Lower lobe of right lung (tissue), 2 donors: ENCODE measurements at regions not wholly inside any gene's neighbourhood (a gene's known extent, or its start where the extent isn't known, plus 50 kb on each side); places are given as distances from the start of the nearest gene placed in this dataset.

ENCODE experiments used
- ATAC-seq, 2 donors: fragments of 200-7000 bp; cut with Tn5 transposase; one replicate each; pipeline ENCODE4 v1.9.1; 2020 to 2022; ENCODE audit warnings: mild to moderate bottlenecking in 2 of 2, moderate library complexity in 2 of 2
- DNase-seq: peaks from one replicate; pipeline ENCODE4 v3.0.0-alpha.2; 2020
- H3K27ac ChIP-seq: fragments of 200-600 bp; one replicate; pipeline ENCODE4 v1.8.0; 2022
- H3K27me3 ChIP-seq: fragments of 200-600 bp; one replicate; pipeline ENCODE4 v1.8.0; 2022; ENCODE audit warnings: low read depth
- H3K36me3 ChIP-seq: fragments of 200-600 bp; one replicate; pipeline ENCODE4 v1.8.0; 2022; ENCODE audit warnings: mild to moderate bottlenecking
- H3K4me1 ChIP-seq: fragments of 200-600 bp; one replicate; pipeline ENCODE4 v1.8.0; 2022
- H3K4me3 ChIP-seq: fragments of 200-600 bp; one replicate; pipeline ENCODE4 v1.8.0; 2022; ENCODE audit warnings: mild to moderate bottlenecking
- H3K9me3 ChIP-seq: fragments of 200-600 bp; one replicate; pipeline ENCODE4 v1.8.0; 2022
- intact Hi-C: fragments of 100-400 bp; cut with DNase I; formaldehyde crosslinking; loops from one replicate; pipeline ENCODE4 v1.11.0; 2022
- TF ChIP-seq, protein P1 (sequence below): fragments of 200-600 bp; IDR thresholded peaks from one replicate; pipeline ENCODE4 v1.8.0; 2022; ENCODE audit warnings: antibody characterized with exemption, mild to moderate bottlenecking
- donor health status: DM: no; HTN: yes; CAD: no; lungs with severe emphysema.

- TF ChIP-seq, protein P1, sequence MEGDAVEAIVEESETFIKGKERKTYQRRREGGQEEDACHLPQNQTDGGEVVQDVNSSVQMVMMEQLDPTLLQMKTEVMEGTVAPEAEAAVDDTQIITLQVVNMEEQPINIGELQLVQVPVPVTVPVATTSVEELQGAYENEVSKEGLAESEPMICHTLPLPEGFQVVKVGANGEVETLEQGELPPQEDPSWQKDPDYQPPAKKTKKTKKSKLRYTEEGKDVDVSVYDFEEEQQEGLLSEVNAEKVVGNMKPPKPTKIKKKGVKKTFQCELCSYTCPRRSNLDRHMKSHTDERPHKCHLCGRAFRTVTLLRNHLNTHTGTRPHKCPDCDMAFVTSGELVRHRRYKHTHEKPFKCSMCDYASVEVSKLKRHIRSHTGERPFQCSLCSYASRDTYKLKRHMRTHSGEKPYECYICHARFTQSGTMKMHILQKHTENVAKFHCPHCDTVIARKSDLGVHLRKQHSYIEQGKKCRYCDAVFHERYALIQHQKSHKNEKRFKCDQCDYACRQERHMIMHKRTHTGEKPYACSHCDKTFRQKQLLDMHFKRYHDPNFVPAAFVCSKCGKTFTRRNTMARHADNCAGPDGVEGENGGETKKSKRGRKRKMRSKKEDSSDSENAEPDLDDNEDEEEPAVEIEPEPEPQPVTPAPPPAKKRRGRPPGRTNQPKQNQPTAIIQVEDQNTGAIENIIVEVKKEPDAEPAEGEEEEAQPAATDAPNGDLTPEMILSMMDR = no peak
- Histone ChIP-seq H3K4me3 (no peak overlapping the region), H3K27me3 (no peaks in the 10 kb centered on the region), H3K36me3 (no peaks in the 10 kb centered on the region), H3K9me3 (no peaks in the 10 kb centered on the region), H3K27ac (no peak overlapping the region), H3K4me1 (no peaks in the 10 kb centered on the region)
- no peak for DNase-seq
- intact Hi-C loops = no loop called here
- ATAC-seq = no peak
These were observed 64.7 kb downstream of the BTBD3 start for GRCh38 chr20:11982289-11982954.

DNA sequence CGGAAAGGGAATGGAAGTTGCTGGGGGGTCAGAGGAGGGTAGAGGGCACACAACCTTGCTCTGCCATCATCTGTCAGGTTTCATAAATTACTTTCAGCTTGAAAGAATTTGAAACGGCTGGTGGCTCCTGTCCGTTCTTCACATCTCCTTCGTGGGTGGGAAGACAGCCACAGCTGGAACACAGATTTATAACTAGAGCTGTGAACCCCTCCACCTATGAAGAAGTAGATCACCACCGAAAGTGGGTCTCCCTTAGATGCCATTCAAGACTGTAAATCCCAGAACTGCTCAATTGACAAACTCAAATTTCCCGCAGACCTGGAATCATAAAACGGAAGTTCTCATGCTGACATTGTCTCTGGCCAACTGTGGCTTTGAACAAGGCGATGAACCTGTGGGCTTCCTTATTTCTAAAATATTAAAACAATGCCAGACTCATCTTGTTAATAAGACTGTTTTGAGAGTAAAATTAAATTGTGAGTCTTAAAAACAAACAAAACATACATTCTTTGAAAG is 65.3 kb downstream of the BTBD3 start:
- DNase-seq (no peak), ATAC-seq (no peak)
- TF ChIP-seq, protein P1 = no peak
- H3K4me3 ChIP-seq = no peak overlapping the region
- H3K9me3 ChIP-seq = no peaks in the 10 kb centered on the region
- no peaks in the 10 kb centered on the region for H3K4me1 ChIP-seq
- intact Hi-C loops = no loop called here
- no peaks in the 10 kb centered on the region for H3K27me3 ChIP-seq
- no peaks in the 10 kb centered on the region for H3K36me3 ChIP-seq
- H3K27ac ChIP-seq = no peak overlapping the region

GRCh38 chr20:11986954-11987353 is 69.3 kb downstream of the BTBD3 start:
- no peaks in the 10 kb centered on the region for H3K9me3 ChIP-seq
- intact Hi-C loops = no loop called here
- TF ChIP-seq, protein P1 = no peak
- DNase-seq (no peak), ATAC-seq (no peak)
- H3K27ac ChIP-seq = no peak overlapping the region
- no peaks in the 10 kb centered on the region for H3K36me3 ChIP-seq
- H3K4me3 ChIP-seq = no peak overlapping the region
- H3K27me3 ChIP-seq = no peaks in the 10 kb centered on the region
- no peaks in the 10 kb centered on the region for H3K4me1 ChIP-seq

DNA sequence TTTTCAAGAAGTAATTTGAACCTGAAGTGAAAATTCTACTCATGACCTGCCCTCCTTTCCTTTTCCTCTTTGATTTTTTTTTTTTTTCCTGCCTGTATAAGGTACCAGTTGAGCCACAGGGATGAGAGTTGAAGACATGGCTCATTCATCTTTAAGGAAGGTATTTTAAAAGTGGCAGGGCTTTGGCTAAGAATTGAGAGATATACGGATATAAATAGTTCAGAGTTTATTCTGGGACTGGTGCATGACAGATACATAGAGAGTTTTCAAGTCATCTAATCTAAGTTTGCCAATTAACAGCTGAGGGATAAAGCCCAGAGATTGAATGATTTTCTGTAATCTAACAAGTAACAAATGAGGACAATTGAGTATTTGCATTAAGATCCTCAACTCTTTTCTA is 69.8 kb downstream of the BTBD3 start:
- H3K9me3 ChIP-seq = no peaks in the 10 kb centered on the region
- no peaks in the 10 kb centered on the region for H3K4me1 ChIP-seq
- no peak for ATAC-seq
- no peak overlapping the region for H3K27ac ChIP-seq
- H3K4me3 ChIP-seq = no peak overlapping the region
- no peaks in the 10 kb centered on the region for H3K36me3 ChIP-seq
- no peaks in the 10 kb centered on the region for H3K27me3 ChIP-seq
- no peak for DNase-seq
- intact Hi-C loops = no loop called here
- TF ChIP-seq, protein P1 = no peak

GRCh38 chr20:11989018-11989771 is 71.5 kb downstream of the BTBD3 start:
- no peaks in the 10 kb centered on the region for H3K27me3 ChIP-seq

More at GRCh38 chr20:11989018-11989771, 71.5 kb downstream of the BTBD3 start:
- TF ChIP-seq, protein P1 = no peak
- H3K36me3 ChIP-seq = no peaks in the 10 kb centered on the region
- DNase-seq (no peak), ATAC-seq (no peak)
- H3K4me1 ChIP-seq = no peaks in the 10 kb centered on the region
- no peaks in the 10 kb centered on the region for H3K9me3 ChIP-seq
- no peak overlapping the region for H3K4me3 ChIP-seq
- intact Hi-C loops = no loop called here
- no peak overlapping the region for H3K27ac ChIP-seq
